AG10803 (cell line): ENCODE measurements at regions not wholly inside any gene's neighbourhood (a gene's known extent, or its start where the extent isn't known, plus 50 kb on each side); places are given as distances from the start of the nearest gene placed in this dataset.
"Not testable (repeated sequence)": the region's sequence is repeated elsewhere in the genome, so short reads cannot be mapped to it uniquely, and the experiment has no call there.

ENCODE experiments used
- DNase-seq: peaks from one replicate; pipeline ENCODE4 v3.0.0; 2010; ENCODE audit warnings: low read depth
- H3K4me3 ChIP-seq: 2 replicates; pipeline ENCODE4 v1.5.1; 2011; ENCODE audit warnings: mild to moderate bottlenecking, low read length, control low read depth
- TF ChIP-seq, protein P1 (sequence below): conservative IDR thresholded peaks from 2 replicates; pipeline ENCODE4 v1.5.1; 2011; ENCODE audit warnings: mild to moderate bottlenecking, low read length, control low read depth, inconsistent platforms

GRCh38 chr11:96482193-96482592, 92.4 kb downstream of the JRKL start:
- H3K4me3 ChIP-seq = no peak overlapping the region
- no peak for DNase-seq
- TF ChIP-seq, protein P1, sequence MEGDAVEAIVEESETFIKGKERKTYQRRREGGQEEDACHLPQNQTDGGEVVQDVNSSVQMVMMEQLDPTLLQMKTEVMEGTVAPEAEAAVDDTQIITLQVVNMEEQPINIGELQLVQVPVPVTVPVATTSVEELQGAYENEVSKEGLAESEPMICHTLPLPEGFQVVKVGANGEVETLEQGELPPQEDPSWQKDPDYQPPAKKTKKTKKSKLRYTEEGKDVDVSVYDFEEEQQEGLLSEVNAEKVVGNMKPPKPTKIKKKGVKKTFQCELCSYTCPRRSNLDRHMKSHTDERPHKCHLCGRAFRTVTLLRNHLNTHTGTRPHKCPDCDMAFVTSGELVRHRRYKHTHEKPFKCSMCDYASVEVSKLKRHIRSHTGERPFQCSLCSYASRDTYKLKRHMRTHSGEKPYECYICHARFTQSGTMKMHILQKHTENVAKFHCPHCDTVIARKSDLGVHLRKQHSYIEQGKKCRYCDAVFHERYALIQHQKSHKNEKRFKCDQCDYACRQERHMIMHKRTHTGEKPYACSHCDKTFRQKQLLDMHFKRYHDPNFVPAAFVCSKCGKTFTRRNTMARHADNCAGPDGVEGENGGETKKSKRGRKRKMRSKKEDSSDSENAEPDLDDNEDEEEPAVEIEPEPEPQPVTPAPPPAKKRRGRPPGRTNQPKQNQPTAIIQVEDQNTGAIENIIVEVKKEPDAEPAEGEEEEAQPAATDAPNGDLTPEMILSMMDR = no peak

DNA sequence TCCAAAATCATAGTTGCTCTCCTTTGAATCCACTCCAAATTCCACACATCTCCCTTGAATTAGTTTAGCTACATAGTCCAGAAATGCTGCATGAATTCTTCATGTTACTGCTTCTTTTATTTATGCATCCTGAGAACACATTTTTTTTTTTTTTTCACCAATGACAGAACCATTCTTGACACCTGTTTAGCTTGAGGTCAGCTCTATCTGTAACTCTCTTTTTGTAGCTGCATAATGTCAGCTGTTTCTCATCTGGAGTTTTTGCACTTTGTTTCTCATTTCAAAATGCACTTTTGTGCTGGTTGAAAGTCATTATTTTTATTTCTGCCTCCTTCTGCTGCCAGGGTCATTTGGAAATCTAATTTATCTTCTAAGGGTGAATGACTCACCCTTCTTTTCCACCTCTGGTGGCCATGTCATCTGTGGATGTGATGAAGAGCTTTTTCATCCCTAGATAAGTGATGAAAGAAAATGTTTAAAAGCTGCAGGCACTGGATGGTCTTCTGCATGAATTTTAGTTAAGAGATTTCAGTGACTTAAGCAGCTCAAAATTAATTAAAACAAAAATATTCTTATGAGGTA, 93.7 kb downstream of the JRKL start:
- no peak for DNase-seq
- TF ChIP-seq, protein P1 = no peak
- no peak overlapping the region for H3K4me3 ChIP-seq

GRCh38 chr11:96484361-96484760, 94.5 kb downstream of the JRKL start:
- no peak for DNase-seq
- TF ChIP-seq, protein P1 = no peak
- H3K4me3 ChIP-seq = no peak overlapping the region

DNA sequence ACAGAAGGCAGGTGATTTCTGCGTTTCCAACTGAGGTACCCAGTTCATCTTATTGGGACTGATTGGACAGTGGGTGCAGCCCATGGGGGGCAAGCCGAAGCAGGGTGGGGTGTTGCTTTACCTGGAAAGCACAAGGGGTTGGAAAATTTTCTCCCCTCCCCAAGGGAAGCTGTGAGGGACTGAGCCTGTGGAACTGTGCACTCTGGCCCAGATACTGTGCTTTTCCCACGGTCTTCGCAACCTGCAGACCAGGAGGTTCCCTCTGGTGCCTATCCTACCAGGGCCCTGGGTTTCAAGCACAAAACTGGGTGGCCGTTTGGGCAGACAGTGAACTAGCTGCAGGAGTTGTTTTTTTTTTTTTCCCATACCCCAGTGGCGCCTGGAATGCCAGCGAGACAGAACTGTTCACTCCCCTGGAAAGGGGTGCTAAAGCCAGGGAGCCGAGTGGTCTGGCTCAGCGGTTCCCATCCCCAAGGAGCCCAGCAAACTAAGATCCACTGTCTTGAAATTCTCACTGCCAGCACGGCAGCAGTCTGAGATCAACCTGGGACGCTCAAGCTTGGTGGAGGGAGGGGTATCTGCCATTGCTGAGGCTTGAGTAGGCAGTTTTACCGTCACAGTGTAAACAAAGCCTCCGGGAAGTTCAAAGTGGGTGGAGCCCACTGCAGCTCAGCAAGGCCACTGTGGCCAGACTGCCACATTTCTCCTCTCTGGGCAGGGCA, 97.2 kb downstream of the JRKL start:
- TF ChIP-seq, protein P1 = no peak
- no peak overlapping the region for H3K4me3 ChIP-seq
- DNase-seq = no peak

DNA sequence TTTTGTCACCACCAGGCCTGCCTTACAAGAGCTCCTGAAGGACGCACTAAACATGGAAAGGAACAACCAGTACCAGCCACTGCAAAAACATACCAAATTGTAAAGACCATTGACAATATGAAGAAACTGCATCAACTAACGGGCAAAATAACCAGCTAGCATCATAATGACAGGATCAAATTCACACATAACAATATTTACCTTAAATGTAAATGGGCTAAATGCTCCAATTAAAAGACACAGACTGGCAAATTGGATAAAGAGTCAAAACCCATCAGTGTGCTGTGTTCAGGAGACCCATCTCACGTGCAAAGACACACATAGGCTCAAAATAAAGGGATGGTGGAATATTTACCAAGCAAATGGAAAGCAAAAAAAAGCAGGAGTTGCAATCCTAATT, 99.1 kb downstream of the JRKL start:
- not testable (repeated sequence) for H3K4me3 ChIP-seq, DNase-seq

DNA sequence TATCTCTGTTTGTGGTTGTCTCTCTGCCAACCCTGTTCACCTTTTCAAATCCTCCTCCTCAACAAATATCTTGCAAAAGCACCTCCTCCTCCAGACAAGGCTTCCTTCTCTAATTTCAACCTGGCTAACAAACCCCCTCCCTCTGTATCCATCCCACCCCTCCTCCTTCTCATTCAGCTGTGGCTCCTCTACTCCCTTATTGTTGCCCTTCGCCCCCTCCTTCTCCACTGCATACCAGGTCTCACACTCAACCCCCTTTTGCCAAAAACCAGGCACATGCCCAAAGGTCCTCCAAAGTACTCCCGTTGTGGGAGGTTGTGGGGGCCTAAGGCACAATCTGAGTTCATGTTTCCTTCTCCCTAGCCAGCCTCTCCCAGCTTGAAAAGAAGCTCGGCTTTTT, 110.6 kb downstream of the JRKL start:
- no peak for DNase-seq
- TF ChIP-seq, protein P1 = no peak

DNA sequence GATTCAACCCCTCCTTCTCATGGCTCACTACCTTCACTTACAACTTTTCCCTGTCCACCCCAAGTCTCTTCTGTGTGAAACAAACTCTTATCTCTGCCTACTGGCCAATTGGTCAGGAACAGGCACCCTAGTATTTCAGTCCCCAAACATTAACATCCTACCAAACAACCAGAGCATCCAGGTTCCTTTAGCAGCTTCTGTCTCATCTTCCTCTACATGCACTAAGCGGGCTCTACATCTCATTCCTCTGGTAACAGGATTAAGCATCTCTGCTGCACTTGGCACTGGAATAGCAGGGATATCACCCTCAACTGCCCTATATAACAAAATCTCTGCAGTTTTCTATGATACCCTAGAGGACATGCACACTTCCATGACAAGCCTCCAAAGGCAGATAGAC, 116.2 kb downstream of the JRKL start:
- TF ChIP-seq, protein P1 = no peak
- no peak overlapping the region for H3K4me3 ChIP-seq
- DNase-seq = no peak

More for the DNA sequence above, 110.6 kb downstream of the JRKL start:
- H3K4me3 ChIP-seq = no peak overlapping the region

GRCh38 chr11:96506953-96507354, 117.1 kb downstream of the JRKL start:
- TF ChIP-seq, protein P1 = no peak
- no peak for DNase-seq
- H3K4me3 ChIP-seq = no peak overlapping the region
